GM19455 (cell line): ENCODE measurements at regions not wholly inside any gene's neighbourhood (a gene's known extent, or its start where the extent isn't known, plus 50 kb on each side); places are given as distances from the start of the nearest gene placed in this dataset.

Experiments
- ATAC-seq: cut with Tn5 transposase; IDR thresholded peaks from one replicate; pipeline ENCODE4 v1.9.1; 2021; ENCODE audit not compliant: unreplicated experiment

DNA sequence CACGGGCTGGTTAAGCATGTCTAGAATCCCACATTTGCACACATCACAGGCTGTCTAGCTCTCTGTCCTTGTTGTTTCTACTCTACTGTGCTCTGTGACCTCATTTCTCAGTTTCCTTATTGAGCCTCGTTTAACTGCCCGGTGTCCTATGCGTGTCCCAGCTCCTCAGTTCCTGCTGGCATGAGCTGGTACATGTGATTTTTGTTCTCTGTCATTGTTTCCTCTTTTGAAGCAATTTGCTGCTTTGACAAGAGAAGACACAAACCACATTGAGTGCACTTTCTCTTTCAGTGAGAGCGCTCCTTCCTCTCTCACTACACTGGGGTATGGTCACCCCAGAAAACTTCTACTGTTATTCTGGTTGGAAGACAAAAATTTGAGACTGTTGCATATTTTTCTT is 563.5 kb downstream of the PDCD6IP start:
- ATAC-seq: peak; percentile 96

DNA sequence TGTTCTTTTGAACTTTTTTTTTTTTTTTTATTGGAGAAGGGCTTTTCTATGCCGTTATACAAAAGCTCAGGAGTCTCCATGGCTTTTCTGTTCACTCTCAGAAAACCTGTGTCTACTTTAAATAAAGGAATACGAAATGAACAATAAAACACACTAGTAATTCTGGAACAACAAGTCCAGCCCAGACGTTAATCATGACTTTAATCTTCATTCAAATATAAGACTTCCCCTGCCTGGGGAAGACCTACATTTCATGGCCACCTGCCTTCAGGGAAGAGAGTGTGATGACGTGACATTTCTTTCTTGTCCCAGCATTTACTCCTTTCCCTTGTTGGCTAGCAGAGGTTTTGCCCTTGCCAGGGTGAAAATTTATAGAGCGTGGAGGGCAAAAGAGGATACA is 564.5 kb downstream of the PDCD6IP start:
- ATAC-seq: no peak

GRCh38 chr3:34363881-34364280 is 565.5 kb downstream of the PDCD6IP start:
- ATAC-seq: no peak

DNA sequence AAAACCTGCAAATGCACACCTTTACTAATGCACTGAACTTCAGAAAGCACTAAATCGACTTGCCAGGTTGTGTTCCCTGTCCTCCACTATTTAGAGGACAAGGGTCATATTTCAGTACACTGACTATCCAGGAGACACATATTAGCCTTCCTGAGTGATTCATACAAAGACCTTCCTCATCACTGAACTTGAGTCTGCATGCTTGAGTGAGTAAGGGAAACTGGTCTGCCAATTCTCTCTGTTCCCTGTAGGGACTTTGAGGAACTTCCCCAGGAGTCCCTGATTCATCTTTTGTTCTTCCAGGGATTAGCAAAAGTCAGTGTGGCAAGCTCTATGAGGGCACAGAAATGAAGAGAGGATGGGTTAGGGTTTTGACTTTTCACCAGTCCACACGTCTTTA is 565.9 kb downstream of the PDCD6IP start:
- no peak for ATAC-seq

DNA sequence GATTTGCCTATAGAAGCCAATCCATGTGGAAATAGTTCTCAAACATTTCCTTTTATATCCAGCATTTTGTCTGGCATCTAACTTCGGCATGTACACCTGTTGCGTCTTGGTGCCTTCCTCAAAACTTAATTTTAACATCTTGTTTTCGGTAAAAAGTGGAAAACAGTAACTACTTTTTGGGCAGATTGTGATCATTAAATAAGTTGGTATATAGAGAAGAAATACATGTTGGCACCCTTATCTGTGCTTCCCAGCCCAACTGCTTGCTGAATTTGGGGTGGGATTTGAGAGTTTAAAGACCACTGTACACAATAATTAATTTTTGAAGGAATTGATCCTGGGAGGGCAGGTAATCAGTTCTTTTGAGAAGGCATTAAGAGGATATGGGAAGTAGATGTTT is 566.8 kb downstream of the PDCD6IP start:
- ATAC-seq: no peak

GRCh38 chr3:34365771-34366170 is 567.3 kb downstream of the PDCD6IP start:
- ATAC-seq: no peak

GRCh38 chr3:34367521-34367920 is 569.1 kb downstream of the PDCD6IP start:
- ATAC-seq: no peak

DNA sequence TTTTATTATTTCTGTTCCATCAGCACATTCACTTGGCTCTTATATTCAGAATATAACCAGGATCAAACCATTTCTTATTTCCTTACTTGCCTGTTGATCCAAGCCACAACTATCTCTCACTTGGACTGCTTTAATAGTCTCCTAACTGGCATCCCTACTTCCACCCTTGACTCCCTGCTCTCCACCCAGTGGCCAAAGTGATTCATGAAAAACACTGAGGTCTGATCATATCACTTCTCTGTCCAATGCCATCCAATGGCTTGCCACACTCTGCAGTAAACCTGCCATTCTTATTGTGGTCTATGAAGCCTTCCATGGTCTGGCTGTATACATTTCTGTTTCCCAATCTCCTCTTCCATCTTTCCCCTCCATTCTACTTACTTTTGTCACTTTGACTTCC is 576.1 kb downstream of the PDCD6IP start:
- ATAC-seq: no peak

GRCh38 chr3:34376691-34377090 is 578.3 kb downstream of the PDCD6IP start:
- no peak for ATAC-seq

GRCh38 chr3:34377961-34378360 is 579.5 kb downstream of the PDCD6IP start:
- no peak for ATAC-seq

- no peak for ATAC-seq
These were observed 582.8 kb downstream of the PDCD6IP start for GRCh38 chr3:34381243-34381642.

- no peak for ATAC-seq
These were observed 584.4 kb downstream of the PDCD6IP start for GRCh38 chr3:34382859-34383258.

- no peak for ATAC-seq
These were observed 587.9 kb downstream of the PDCD6IP start for GRCh38 chr3:34386309-34386708.

GRCh38 chr3:34387826-34388564 is 589.6 kb downstream of the PDCD6IP start:
- ATAC-seq: no peak

DNA sequence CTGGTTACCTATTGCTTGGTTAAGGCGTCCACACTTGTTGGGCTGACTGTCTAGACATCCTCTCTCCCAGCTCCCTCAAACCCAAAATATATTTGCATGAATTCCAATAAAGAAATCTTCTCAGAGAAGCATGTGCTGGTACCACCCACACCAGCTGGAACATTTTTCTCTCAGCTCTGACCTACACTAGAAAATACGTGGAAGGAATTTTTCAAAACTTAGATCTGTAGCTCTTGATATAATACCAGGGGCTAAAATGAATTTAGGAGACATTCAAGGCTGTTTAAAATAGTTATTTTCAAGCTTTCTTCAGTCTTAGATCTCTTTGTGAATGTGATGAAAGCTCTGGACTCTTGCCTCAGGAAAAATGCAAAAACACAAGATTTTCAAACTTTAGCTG is 590.4 kb downstream of the PDCD6IP start:
- ATAC-seq: no peak

DNA sequence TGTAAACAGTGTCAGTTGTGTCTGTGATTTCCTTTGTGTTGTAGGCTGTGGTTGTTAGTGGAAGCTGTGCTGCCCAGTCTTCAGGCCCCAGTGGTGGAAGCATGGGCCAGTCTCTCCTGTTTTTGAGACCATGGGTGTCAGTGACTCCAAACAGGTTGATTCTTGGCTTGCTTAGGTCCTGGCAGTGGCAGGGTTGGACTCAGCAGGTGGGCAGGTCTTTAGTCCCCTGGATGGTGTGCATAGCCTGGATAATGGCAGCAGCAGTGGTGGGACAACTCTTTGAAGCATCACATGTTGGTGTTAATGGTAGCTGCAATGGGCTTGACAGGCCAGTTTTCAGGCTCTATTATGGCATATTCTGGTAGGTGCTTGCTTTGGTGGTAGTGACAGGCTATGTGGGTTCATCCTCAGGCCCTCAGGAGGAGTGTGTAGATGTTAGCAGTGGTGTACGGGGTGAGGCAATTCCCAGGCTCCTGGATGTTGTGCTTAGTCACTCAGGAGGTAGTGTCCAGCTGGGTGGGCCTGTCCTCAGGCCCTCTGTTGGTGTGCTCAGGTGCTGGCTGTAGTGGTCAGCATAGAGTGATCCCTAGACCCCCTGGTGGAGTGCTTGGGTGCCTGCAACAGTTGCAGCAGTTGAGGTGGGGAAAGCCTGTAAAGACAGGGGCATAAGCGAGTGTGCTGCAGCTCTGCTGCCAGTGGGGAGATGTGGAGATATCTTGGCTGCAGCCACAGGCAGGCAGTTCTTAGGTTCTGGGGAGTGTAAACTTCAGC is 596.7 kb downstream of the PDCD6IP start:
- ATAC-seq: no peak

DNA sequence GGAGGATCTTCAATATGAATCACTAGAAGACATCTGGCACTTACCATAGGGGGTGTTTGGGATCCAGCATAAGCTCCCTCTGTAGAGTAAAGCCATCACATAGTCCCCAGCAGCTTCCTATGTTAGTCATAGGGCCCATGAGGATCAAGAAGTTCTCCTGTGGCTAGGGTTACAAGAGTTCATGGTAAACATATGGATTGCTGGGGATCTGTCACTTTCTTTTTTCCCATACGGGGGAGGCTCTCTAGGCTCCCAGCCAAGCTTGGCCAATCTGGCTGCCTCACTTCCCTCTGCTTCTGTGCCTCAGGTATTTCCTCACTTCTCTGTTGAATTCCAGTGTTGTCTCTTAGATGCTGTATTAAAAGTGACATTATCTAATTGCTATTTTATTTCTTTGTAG is 597.9 kb downstream of the PDCD6IP start:
- ATAC-seq: no peak

DNA sequence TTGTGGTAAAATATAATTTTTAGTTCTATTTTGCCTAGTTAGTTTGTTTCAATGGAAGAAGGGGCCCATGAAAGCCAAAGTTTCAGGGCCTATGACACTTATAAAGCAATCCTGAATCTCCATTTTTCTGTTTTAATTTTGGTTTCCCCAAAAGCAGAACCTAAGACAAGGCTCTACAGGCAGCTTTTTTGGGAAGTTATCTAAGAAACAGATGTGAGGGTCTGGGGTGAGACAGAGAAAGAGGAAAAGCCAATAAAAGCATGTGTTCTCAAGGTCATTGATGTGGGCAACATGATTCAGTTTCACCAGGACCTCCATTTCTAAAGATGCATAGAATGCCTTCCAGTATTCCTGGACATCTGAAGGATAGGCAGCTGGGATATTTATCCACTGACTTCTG is 598.5 kb downstream of the PDCD6IP start:
- ATAC-seq: no peak

DNA sequence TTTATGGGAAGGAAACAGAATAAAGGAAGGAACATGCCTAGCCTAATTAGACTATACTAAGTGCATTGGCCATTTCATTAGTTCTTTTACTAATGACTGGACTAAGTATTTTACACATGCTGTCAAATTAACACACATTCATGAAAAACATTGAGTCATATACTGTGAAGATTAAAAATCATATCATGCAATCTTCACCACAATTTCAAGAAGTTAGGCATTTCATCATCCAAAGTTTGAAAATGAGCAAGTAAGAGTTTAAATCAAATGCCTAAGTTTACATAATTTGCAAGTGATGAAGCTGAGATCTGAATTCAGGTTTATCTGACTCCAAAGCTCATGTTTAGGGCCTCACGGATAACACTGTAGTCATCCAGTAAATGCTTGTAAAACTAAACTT is 601.0 kb downstream of the PDCD6IP start:
- no peak for ATAC-seq

DNA sequence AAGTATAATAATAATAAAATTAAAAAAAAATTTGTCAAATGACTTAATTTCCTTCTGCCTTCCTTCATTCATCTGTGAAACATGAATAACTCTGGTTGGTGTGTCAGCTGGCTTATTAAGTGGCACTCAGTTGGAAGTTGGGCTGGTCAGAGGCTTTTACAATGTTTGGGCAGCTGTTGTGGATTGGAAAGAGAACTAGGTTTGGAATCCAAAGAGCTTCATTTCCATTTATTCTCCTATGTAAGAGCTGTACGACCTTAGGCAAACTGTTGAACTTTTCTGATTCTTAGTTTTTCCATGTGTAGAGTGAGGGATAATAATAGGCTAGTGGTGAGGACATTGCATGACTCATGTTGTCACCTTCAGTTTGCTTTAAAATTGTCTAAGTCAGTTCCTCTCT is 606.7 kb downstream of the PDCD6IP start:
- no peak for ATAC-seq

GRCh38 chr3:34407281-34407680 is 608.9 kb downstream of the PDCD6IP start:
- no peak for ATAC-seq

- ATAC-seq: no peak
These were observed 609.7 kb downstream of the PDCD6IP start for GRCh38 chr3:34408088-34408487.

DNA sequence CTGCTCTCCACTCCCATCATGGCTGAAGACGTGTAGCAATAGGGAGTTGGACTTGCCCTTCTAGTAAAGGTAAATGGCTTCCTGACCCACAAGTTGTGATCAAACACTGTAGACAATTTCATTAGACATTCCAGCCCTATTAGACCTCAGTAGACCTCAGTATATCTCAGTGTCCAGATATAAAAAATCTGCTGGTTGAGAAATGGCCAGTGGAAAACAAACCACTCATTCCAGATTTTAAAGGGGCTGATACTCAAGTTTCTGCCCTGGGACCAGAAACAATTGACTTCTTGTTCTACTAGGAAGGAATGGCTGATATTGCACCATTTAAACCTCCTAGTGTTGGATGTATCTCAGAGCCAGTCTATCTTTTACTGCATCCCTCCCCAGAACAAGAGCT is 613.2 kb downstream of the PDCD6IP start:
- no peak for ATAC-seq
